ENCODE measurements at regions not wholly inside any gene's neighbourhood (a gene's known extent, or its start where the extent isn't known, plus 50 kb on each side); places are given as distances from the start of the nearest gene placed in this dataset.

GRCh38 chr4:123564758-123565346 lies 168.3 kb downstream of the SPRY1 start:
- 44 to 53% (median 52%) methylated on average over 6 of the region's 6 CpGs for WGBS, 3 donors
- peak; percentile 89 to 98 (median 94) for ATAC-seq
- H3K27ac ChIP-seq, result no peak overlapping the region
- TF ChIP-seq, protein P1, sequence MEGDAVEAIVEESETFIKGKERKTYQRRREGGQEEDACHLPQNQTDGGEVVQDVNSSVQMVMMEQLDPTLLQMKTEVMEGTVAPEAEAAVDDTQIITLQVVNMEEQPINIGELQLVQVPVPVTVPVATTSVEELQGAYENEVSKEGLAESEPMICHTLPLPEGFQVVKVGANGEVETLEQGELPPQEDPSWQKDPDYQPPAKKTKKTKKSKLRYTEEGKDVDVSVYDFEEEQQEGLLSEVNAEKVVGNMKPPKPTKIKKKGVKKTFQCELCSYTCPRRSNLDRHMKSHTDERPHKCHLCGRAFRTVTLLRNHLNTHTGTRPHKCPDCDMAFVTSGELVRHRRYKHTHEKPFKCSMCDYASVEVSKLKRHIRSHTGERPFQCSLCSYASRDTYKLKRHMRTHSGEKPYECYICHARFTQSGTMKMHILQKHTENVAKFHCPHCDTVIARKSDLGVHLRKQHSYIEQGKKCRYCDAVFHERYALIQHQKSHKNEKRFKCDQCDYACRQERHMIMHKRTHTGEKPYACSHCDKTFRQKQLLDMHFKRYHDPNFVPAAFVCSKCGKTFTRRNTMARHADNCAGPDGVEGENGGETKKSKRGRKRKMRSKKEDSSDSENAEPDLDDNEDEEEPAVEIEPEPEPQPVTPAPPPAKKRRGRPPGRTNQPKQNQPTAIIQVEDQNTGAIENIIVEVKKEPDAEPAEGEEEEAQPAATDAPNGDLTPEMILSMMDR (IDR thresholded peaks at IDR 0.05), result peak; percentile 80
- H3K4me1 ChIP-seq, result no peaks in the 10 kb centered on the region
- H3K36me3 ChIP-seq (ENCODE audit: insufficient read depth in 1 of 2, low read depth in 1 of 2), result no peaks in the 10 kb centered on the region
- no peak overlapping the region for H3K4me3 ChIP-seq
- H3K9me3 ChIP-seq, result no peaks in the 10 kb centered on the region
- no peak for DNase-seq
- H3K27me3 ChIP-seq (ENCODE audit: insufficient read depth in 3 of 3, low read length in 2 of 3), result no peaks in the 10 kb centered on the region
- intact Hi-C loops (cut with DNase I), result loop anchor here in 1 of 2 donors (5.0 to 10.0 kb wide), 2 partner anchors 92 to 550 kb away; no protein-coding TSS in a partner anchor

DNA sequence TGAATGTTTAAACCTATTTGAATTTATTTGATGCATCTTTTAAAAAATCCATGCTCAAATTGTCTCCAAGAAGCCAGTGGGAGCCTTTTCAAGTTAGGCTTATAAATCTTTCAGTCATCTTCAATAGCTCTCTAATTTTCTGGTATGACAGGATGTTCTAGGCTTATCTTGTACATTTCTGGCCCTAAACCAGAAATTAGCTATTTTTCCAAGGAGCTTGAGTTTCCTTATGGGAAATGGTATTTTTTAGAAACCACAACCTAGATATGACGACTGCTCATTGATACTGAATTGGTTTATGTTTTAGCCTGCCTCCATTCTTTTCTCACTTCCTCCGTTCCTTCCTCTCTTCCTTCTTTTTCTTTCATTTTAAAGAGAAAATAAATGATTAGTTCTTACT lies 172.3 kb downstream of the SPRY1 start:
- Histone ChIP-seq H3K9me3 (no peaks in the 10 kb centered on the region), H3K4me1 (no peaks in the 10 kb centered on the region), H3K27me3 (ENCODE audit: insufficient read depth in 3 of 3, low read length in 2 of 3) (no peaks in the 10 kb centered on the region), H3K27ac (no peak overlapping the region), H3K36me3 (ENCODE audit: insufficient read depth in 1 of 2, low read depth in 1 of 2) (no peaks in the 10 kb centered on the region), H3K4me3 (no peak overlapping the region)
- TF ChIP-seq, protein P1 (IDR thresholded peaks at IDR 0.05), result no peak
- intact Hi-C loops (cut with DNase I), result loop anchor here in 1 of 2 donors (10.0 kb wide), 1 partner anchor 546 kb away; no protein-coding TSS in a partner anchor
- ATAC-seq (no peak), DNase-seq (no peak)
- 82 to 85% (median 84%) methylated on average over 2 of the region's 2 CpGs for WGBS, 3 donors

- no peak overlapping the region for H3K4me3 ChIP-seq
- no peak for ATAC-seq
- no peaks in the 10 kb centered on the region for H3K27me3 ChIP-seq (ENCODE audit: insufficient read depth in 3 of 3, low read length in 2 of 3)
- H3K4me1 ChIP-seq, result no peaks in the 10 kb centered on the region
- TF ChIP-seq, protein P1 (IDR thresholded peaks at IDR 0.05), result no peak
- no peaks in the 10 kb centered on the region for H3K9me3 ChIP-seq
- H3K36me3 ChIP-seq (ENCODE audit: insufficient read depth in 1 of 2, low read depth in 1 of 2), result no peaks in the 10 kb centered on the region
- intact Hi-C loops (cut with DNase I), result loop anchor here in 1 of 2 donors (10.0 kb wide), 1 partner anchor 545 kb away; no protein-coding TSS in a partner anchor
- 94 to 95% (median 94%) methylated on average over 2 of the region's 2 CpGs for WGBS, 3 donors
- H3K27ac ChIP-seq, result no peak overlapping the region
- no peak for DNase-seq
These were observed 172.9 kb downstream of the SPRY1 start for GRCh38 chr4:123569541-123569940.

- H3K9me3 ChIP-seq, result no peaks in the 10 kb centered on the region
- intact Hi-C loops (cut with DNase I), result no loop called here
- TF ChIP-seq, protein P1 (IDR thresholded peaks at IDR 0.05), result no peak
- WGBS, 3 donors, result 78 to 84% (median 80%) methylated on average over 8 of the region's 8 CpGs
- H3K27ac ChIP-seq, result no peak overlapping the region
- ATAC-seq (no peak), DNase-seq (no peak)
- H3K4me3 ChIP-seq, result no peak overlapping the region
- no peaks in the 10 kb centered on the region for H3K27me3 ChIP-seq (ENCODE audit: insufficient read depth in 3 of 3, low read length in 2 of 3)
- no peaks in the 10 kb centered on the region for H3K36me3 ChIP-seq (ENCODE audit: insufficient read depth in 1 of 2, low read depth in 1 of 2)
- no peaks in the 10 kb centered on the region for H3K4me1 ChIP-seq
These were observed 177.4 kb downstream of the SPRY1 start for GRCh38 chr4:123573866-123574508.

Data from psoas muscle (tissue), 7 donors.